HepG2 (cell line): ENCODE measurements at regions not wholly inside any gene's neighbourhood (a gene's known extent, or its start where the extent isn't known, plus 50 kb on each side); places are given as distances from the start of the nearest gene placed in this dataset.

Experiments
- CAMTA2 ChIP-seq: sonication (generic); formaldehyde crosslinking; IDR thresholded peaks from 2 replicates; pipeline ENCODE4 v1.4.0; 2020; ENCODE audit warnings: mild to moderate bottlenecking, missing genetic modification reagents, borderline replicate concordance
- ELF1 ChIP-seq: sonication (generic); formaldehyde crosslinking; IDR thresholded peaks from 2 replicates; pipeline ENCODE4 v1.4.0; 2020; ENCODE audit warnings: missing genetic modification reagents
- EP300 ChIP-seq, 3 experiments: sonication (generic) in 1 of 3; formaldehyde crosslinking in 1 of 3; IDR thresholded peaks; 2 replicates each; pipeline versions ENCODE4 v1.5.1 to v1.6.1; 2011 to 2020; ENCODE audit warnings: low read depth in 2 of 3, low read length in 2 of 3, borderline replicate concordance in 1 of 3, improper control_type of control experiment in 1 of 3, mild to moderate bottlenecking in 1 of 3, missing genetic modification reagents in 1 of 3, moderate library complexity in 1 of 3
- ERF ChIP-seq: IDR thresholded peaks from 2 replicates; pipeline ENCODE4 v1.6.1; 2018; ENCODE audit warnings: missing biosample characterization, missing genetic modification reagents
- FOXA1 ChIP-seq, 2 experiments: fragments of 450-650 bp in 1 of 2; sonication (generic) in 1 of 2; formaldehyde crosslinking in 1 of 2; IDR thresholded peaks; 2 replicates each; pipeline versions ENCODE4 v1.4.0 to v1.6.1; 2016 to 2020; ENCODE audit warnings: missing genetic modification reagents in 1 of 2
- GATA4 ChIP-seq: sonication (generic); IDR thresholded peaks from 2 replicates; pipeline ENCODE4 v1.6.1; 2016; ENCODE audit warnings: antibody characterized with exemption, low read depth, borderline replicate concordance
- GFI1 ChIP-seq: sonication (generic); formaldehyde crosslinking; IDR thresholded peaks from 2 replicates; pipeline ENCODE4 v1.5.0; 2020; ENCODE audit warnings: missing genetic modification reagents, mild to moderate bottlenecking, borderline replicate concordance
- HDAC1 ChIP-seq: sonication (generic); formaldehyde crosslinking; IDR thresholded peaks from 2 replicates; pipeline ENCODE4 v1.5.1; 2020; ENCODE audit warnings: mild to moderate bottlenecking, missing genetic modification reagents
- JUND ChIP-seq: sonication (generic); formaldehyde crosslinking; IDR thresholded peaks from 2 replicates; pipeline ENCODE4 v1.8.0; 2022; ENCODE audit warnings: mild to moderate bottlenecking, missing genetic modification reagents
- KLF11 ChIP-seq: IDR thresholded peaks from 2 replicates; pipeline ENCODE4 v1.6.1; 2016; ENCODE audit warnings: missing compliant biosample characterization
- MAFG ChIP-seq: sonication (generic); formaldehyde crosslinking; IDR thresholded peaks from 2 replicates; pipeline ENCODE4 v1.5.1; 2020; ENCODE audit warnings: mild to moderate bottlenecking, missing genetic modification reagents
- REXO4 ChIP-seq: sonication (generic); formaldehyde crosslinking; IDR thresholded peaks from 2 replicates; pipeline ENCODE4 v1.8.0; 2022; ENCODE audit warnings: missing genetic modification reagents, mild to moderate bottlenecking, borderline replicate concordance
- SNAI1 ChIP-seq: sonication (generic); formaldehyde crosslinking; IDR thresholded peaks from 2 replicates; pipeline ENCODE4 v1.5.0; 2020; ENCODE audit warnings: mild to moderate bottlenecking, missing genetic modification reagents, borderline replicate concordance
- STAG1 ChIP-seq: sonication (generic); formaldehyde crosslinking; IDR thresholded peaks from 2 replicates; pipeline ENCODE4 v1.4.0; 2020; ENCODE audit warnings: missing genetic modification reagents
- TGIF2 ChIP-seq: IDR thresholded peaks from 2 replicates; pipeline ENCODE4 v1.6.1; 2016; ENCODE audit warnings: control low read depth, missing compliant biosample characterization
- ZNF124 ChIP-seq: sonication (generic); formaldehyde crosslinking; IDR thresholded peaks from 2 replicates; pipeline ENCODE4 v1.4.0; 2020; ENCODE audit warnings: missing genetic modification reagents
- ZNF276 ChIP-seq: sonication (generic); formaldehyde crosslinking; IDR thresholded peaks from 2 replicates; pipeline ENCODE4 v1.4.0; 2020; ENCODE audit warnings: mild to moderate bottlenecking, low read depth, missing genetic modification reagents
- ZNF383 ChIP-seq: sonication (generic); formaldehyde crosslinking; IDR thresholded peaks from 2 replicates; pipeline ENCODE4 v1.4.0; 2020; ENCODE audit warnings: missing genetic modification reagents, mild to moderate bottlenecking, borderline replicate concordance
- ZNF775 ChIP-seq: sonication (generic); formaldehyde crosslinking; IDR thresholded peaks from 2 replicates; pipeline ENCODE4 v1.4.0; 2020; ENCODE audit warnings: missing genetic modification reagents, mild to moderate bottlenecking, moderate library complexity, borderline replicate concordance
- ZNF839 ChIP-seq: sonication (generic); formaldehyde crosslinking; IDR thresholded peaks from 2 replicates; pipeline ENCODE4 v1.4.0; 2020; ENCODE audit warnings: missing genetic modification reagents, mild to moderate bottlenecking, borderline replicate concordance
- TF ChIP-seq, protein P1 (sequence below): sonication (generic); formaldehyde crosslinking; IDR thresholded peaks from 2 replicates; pipeline ENCODE4 v1.5.1; 2020; ENCODE audit warnings: missing genetic modification reagents, mild to moderate bottlenecking, borderline replicate concordance
- TF ChIP-seq, protein P2 (sequence below): sonication (generic); formaldehyde crosslinking; IDR thresholded peaks from 2 replicates; pipeline ENCODE4 v1.4.0; 2020; ENCODE audit warnings: missing genetic modification reagents
- TF ChIP-seq, protein P3 (sequence below): sonication (generic); formaldehyde crosslinking; IDR thresholded peaks from 2 replicates; pipeline ENCODE4 v1.4.0; 2020; ENCODE audit warnings: missing genetic modification reagents

DNA sequence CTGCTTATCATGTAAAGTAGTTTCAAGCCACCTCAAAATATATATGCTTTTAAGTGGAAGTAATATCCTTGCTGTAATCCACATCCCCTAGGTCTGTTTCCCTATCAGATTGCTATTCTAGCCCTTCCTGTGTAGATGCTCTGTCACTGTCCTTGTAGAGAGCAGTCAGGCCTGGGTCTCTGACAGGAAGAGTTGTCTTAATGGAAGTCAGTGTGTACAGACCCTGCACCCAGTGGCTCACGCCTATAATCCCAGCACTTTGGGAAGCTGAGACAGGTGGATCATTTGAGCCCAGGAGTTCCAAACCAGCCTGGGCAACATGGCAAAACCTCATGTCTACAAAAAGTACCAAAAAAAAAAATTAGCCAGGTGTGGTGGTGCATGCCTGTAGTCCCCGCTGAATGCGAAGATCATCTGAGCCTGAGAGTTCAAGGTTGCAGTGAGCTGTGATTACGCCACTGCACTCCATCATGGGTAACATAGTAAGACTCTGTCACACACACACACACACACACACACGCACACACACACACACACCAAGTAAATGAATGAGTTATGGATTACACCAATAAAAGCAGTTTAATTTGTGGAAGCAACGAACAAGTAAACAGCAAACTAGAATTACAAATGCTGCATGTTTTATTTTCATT, 70.2 kb upstream of the DSC1 start (continued):
- TF ChIP-seq MAFG (CRISPR knock-in tag): no peak
- TF ChIP-seq GFI1: peak; percentile 76
- no peak for TF ChIP-seq SNAI1 (CRISPR knock-in tag)
- TF ChIP-seq ZNF775 (CRISPR knock-in tag): no peak
- TF ChIP-seq HDAC1 (CRISPR knock-in tag): peak; percentile 68
- peak in 1 of 2 experiments; percentile 39; a peak in 2 of 4 replicates for TF ChIP-seq EP300 (IDR thresholded peaks at IDR 0.05; ENCODE audit: low read depth in 2 of 2, low read length in 2 of 2)
- 0 out of 2 replicates have a peak, but pooled peaks have one; percentile 27 for TF ChIP-seq EP300 (CRISPR knock-in tag; IDR thresholded peaks at IDR 0.05; ENCODE audit: borderline replicate concordance)
- TF ChIP-seq ZNF124: no peak
- TF ChIP-seq KLF11 (CRISPR knock-in tag): no peak
- TF ChIP-seq CAMTA2: no peak
- no peak for TF ChIP-seq TGIF2 (CRISPR knock-in tag)
- no peak for TF ChIP-seq ELF1
- TF ChIP-seq STAG1: no peak
- TF ChIP-seq REXO4: no peak
- TF ChIP-seq ERF (CRISPR knock-in tag): no peak
- TF ChIP-seq, protein P1, sequence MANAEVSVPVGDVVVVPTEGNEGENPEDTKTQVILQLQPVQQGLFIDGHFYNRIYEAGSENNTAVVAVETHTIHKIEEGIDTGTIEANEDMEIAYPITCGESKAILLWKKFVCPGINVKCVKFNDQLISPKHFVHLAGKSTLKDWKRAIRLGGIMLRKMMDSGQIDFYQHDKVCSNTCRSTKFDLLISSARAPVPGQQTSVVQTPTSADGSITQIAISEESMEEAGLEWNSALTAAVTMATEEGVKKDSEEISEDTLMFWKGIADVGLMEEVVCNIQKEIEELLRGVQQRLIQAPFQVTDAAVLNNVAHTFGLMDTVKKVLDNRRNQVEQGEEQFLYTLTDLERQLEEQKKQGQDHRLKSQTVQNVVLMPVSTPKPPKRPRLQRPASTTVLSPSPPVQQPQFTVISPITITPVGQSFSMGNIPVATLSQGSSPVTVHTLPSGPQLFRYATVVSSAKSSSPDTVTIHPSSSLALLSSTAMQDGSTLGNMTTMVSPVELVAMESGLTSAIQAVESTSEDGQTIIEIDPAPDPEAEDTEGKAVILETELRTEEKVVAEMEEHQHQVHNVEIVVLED: no peak
- no peak for TF ChIP-seq GATA4
- no peak for TF ChIP-seq ZNF383 (CRISPR knock-in tag)
- TF ChIP-seq, protein P2, sequence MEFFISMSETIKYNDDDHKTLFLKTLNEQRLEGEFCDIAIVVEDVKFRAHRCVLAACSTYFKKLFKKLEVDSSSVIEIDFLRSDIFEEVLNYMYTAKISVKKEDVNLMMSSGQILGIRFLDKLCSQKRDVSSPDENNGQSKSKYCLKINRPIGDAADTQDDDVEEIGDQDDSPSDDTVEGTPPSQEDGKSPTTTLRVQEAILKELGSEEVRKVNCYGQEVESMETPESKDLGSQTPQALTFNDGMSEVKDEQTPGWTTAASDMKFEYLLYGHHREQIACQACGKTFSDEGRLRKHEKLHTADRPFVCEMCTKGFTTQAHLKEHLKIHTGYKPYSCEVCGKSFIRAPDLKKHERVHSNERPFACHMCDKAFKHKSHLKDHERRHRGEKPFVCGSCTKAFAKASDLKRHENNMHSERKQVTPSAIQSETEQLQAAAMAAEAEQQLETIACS (CRISPR knock-in tag): no peak
- no peak for TF ChIP-seq FOXA1 (IDR thresholded peaks at IDR 0.05)
- peak; percentile 27; the same call in 1 of the 2 replicates for TF ChIP-seq FOXA1 (CRISPR knock-in tag; IDR thresholded peaks at IDR 0.05)
- TF ChIP-seq, protein P3, sequence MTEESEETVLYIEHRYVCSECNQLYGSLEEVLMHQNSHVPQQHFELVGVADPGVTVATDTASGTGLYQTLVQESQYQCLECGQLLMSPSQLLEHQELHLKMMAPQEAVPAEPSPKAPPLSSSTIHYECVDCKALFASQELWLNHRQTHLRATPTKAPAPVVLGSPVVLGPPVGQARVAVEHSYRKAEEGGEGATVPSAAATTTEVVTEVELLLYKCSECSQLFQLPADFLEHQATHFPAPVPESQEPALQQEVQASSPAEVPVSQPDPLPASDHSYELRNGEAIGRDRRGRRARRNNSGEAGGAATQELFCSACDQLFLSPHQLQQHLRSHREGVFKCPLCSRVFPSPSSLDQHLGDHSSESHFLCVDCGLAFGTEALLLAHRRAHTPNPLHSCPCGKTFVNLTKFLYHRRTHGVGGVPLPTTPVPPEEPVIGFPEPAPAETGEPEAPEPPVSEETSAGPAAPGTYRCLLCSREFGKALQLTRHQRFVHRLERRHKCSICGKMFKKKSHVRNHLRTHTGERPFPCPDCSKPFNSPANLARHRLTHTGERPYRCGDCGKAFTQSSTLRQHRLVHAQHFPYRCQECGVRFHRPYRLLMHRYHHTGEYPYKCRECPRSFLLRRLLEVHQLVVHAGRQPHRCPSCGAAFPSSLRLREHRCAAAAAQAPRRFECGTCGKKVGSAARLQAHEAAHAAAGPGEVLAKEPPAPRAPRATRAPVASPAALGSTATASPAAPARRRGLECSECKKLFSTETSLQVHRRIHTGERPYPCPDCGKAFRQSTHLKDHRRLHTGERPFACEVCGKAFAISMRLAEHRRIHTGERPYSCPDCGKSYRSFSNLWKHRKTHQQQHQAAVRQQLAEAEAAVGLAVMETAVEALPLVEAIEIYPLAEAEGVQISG: no peak
- TF ChIP-seq ZNF276 (CRISPR knock-in tag): no peak
- no peak for TF ChIP-seq JUND
- no peak for TF ChIP-seq ZNF839
